ENCODE measurements at regions not wholly inside any gene's neighbourhood (a gene's known extent, or its start where the extent isn't known, plus 50 kb on each side); places are given as distances from the start of the nearest gene placed in this dataset.

GRCh38 chr16:85522842-85523601 lies 90.1 kb upstream of the GSE1 start (continued):
- TF ChIP-seq AGO1 (IDR thresholded peaks at IDR 0.05; ENCODE audit: low read depth, low read length, poor library complexity, severe bottlenecking) (no peak), KLF13 (CRISPR knock-in tag; IDR thresholded peaks at IDR 0.05) (peak; percentile 31; the same call in 1 of the 2 replicates), MEIS2 (CRISPR knock-in tag; IDR thresholded peaks at IDR 0.05) (no peak), CENPT (CRISPR knock-in tag; IDR thresholded peaks at IDR 0.05; ENCODE audit: low read depth) (peak; percentile 80; the same call in 1 of the 2 replicates), ZNF296 (CRISPR knock-in tag; conservative IDR thresholded peaks at IDR 0.05) (no peak), SIN3A (IDR thresholded peaks at IDR 0.05; ENCODE audit: borderline replicate concordance, low read depth, low read length) (no peak), HMGXB4 (CRISPR knock-in tag; IDR thresholded peaks at IDR 0.05; ENCODE audit: borderline replicate concordance in 1 of 2, low read depth in 1 of 2) (no peak), FOXJ3 (CRISPR knock-in tag; IDR thresholded peaks at IDR 0.05; ENCODE audit: borderline replicate concordance) (no peak), PLSCR1 (CRISPR knock-in tag; IDR thresholded peaks at IDR 0.05; ENCODE audit: borderline replicate concordance) (no peak), CBFB (CRISPR knock-in tag; IDR thresholded peaks at IDR 0.05) (no peak), GPN1 (CRISPR knock-in tag; IDR thresholded peaks at IDR 0.05; ENCODE audit: borderline replicate concordance) (no peak), KIAA2018 (CRISPR knock-in tag; IDR thresholded peaks at IDR 0.05; ENCODE audit: borderline replicate concordance) (no peak), ZBTB43 (CRISPR knock-in tag; conservative IDR thresholded peaks at IDR 0.05) (no peak)
